ENCODE measurements at regions not wholly inside any gene's neighbourhood (a gene's known extent, or its start where the extent isn't known, plus 50 kb on each side); places are given as distances from the start of the nearest gene placed in this dataset.

DNA sequence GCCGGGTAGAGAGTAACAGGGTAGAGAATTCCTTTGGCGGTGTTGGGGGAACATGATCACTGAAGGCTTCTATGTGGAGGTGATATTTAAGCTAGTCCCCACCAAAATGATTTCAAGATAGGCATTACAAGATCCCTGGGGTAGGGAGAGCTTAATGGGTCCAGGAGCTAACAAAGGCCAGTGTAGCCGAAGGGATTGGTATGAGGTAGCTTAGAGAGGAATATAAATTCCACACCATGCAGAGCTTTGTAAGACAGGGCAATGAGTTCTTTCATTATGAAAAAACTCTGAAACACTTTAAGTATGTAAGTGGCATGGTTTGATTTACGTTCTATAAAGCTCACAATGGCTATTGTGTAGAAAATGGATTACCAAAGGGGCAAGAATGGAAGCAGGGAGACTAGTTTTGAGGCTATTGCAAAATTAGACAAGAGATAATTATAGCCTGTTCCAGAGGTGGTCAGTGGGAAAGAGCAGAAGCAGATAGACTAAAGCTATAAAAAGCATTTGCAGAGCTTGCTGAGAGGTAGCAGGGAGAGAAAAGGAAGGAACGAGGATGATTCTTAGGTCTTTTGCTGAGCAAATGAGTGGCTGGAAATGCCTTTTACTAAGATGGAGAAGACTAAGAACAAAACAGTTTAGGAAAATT lies 119.7 kb upstream of the SLC25A13 start:
- no peak for TF ChIP-seq EZH2 (IDR thresholded peaks at IDR 0.05)
- TF ChIP-seq, protein P1, sequence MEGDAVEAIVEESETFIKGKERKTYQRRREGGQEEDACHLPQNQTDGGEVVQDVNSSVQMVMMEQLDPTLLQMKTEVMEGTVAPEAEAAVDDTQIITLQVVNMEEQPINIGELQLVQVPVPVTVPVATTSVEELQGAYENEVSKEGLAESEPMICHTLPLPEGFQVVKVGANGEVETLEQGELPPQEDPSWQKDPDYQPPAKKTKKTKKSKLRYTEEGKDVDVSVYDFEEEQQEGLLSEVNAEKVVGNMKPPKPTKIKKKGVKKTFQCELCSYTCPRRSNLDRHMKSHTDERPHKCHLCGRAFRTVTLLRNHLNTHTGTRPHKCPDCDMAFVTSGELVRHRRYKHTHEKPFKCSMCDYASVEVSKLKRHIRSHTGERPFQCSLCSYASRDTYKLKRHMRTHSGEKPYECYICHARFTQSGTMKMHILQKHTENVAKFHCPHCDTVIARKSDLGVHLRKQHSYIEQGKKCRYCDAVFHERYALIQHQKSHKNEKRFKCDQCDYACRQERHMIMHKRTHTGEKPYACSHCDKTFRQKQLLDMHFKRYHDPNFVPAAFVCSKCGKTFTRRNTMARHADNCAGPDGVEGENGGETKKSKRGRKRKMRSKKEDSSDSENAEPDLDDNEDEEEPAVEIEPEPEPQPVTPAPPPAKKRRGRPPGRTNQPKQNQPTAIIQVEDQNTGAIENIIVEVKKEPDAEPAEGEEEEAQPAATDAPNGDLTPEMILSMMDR (IDR thresholded peaks at IDR 0.05): no peak
- TF ChIP-seq EZH2phosphoT487 (IDR thresholded peaks at IDR 0.05): no peak

Data from neural progenitor cell (in vitro differentiated cells).